GM12872 (cell line): ENCODE measurements at regions not wholly inside any gene's neighbourhood (a gene's known extent, or its start where the extent isn't known, plus 50 kb on each side); places are given as distances from the start of the nearest gene placed in this dataset.

Source experiments
- CTCF ChIP-seq: IDR thresholded peaks from 3 replicates; pipeline ENCODE4 v1.5.1; 2011; ENCODE audit warnings: low read depth, mild to moderate bottlenecking, low read length, moderate library complexity; ENCODE audit not compliant: insufficient read depth

- TF ChIP-seq CTCF = no peak
These were observed 194.3 kb upstream of the TWIST2 start for GRCh38 chr2:238653431-238654109.

- no peak for TF ChIP-seq CTCF
These were observed 193.2 kb upstream of the TWIST2 start for GRCh38 chr2:238654479-238655197.

- no peak for TF ChIP-seq CTCF
These were observed 192.6 kb upstream of the TWIST2 start for GRCh38 chr2:238655198-238655860.

- no peak for TF ChIP-seq CTCF
These were observed 191.7 kb upstream of the TWIST2 start for GRCh38 chr2:238655974-238656722.

GRCh38 chr2:238657132-238658053 lies 190.5 kb upstream of the TWIST2 start:
- no peak for TF ChIP-seq CTCF

- TF ChIP-seq CTCF = no peak
These were observed 189.9 kb upstream of the TWIST2 start for GRCh38 chr2:238658054-238658407.
